ENCODE measurements at regions not wholly inside any gene's neighbourhood (a gene's known extent, or its start where the extent isn't known, plus 50 kb on each side); places are given as distances from the start of the nearest gene placed in this dataset.
"Not testable (repeated sequence)": the region's sequence is repeated elsewhere in the genome, so short reads cannot be mapped to it uniquely, and the experiment has no call there.

DNA sequence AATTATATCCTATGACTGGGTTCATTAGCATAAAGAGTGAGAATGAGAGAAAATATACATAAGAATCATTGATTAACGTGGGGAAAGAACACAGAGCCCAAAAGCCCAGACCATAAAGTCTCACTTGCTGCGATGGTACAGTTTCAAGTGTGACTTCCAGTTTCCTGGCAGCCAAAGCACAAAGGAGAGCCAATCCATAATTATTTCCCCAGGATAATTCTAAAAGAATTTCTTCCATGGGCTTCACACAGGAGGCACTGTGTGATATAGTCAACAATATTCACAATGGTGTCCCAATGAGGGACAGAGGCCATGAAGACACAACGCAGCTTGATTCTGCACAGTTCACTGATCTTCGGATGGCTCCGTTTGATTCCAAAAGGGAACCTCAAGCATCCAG lies 321.6 kb downstream of the PLPP3 start:
- no peak for DNase-seq

DNA sequence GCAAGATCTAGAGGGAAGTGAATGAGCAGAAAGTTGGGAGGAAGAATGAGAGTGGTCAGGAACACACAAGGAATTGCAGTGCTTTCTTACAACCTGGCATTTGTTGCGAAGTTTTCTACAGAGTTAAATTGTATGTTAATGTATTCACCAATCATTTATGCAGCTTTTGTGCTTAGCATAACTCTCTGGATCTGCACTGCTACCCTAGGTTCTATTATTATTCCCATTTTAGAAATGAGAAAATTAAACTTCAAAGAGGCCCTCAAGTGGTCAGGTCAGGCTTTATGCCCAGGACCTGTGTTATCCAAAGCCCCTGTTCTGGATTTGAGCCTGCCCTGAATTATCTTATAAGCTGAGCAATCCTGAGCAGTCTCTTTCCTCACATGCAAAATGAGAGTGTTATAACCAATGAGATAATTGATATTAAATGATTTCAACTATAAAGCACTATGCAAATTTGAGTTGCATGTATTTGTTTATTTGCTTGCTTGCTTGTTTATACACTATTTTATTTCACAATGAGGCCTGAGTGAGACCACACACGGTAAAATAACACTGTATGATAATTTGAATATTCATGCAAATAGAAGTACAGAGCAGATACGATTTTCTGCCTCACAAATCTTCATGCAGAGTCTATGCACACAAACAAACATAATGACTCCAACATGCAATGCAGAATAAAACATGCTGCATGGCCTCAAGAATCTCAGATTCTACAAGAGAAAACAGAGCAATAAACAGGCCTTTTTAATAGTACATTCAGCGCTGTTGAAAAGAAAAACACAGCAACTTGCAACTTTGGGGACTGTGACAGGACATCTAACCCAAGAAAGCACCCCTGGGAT lies 323.0 kb downstream of the PLPP3 start:
- no peak for DNase-seq

DNA sequence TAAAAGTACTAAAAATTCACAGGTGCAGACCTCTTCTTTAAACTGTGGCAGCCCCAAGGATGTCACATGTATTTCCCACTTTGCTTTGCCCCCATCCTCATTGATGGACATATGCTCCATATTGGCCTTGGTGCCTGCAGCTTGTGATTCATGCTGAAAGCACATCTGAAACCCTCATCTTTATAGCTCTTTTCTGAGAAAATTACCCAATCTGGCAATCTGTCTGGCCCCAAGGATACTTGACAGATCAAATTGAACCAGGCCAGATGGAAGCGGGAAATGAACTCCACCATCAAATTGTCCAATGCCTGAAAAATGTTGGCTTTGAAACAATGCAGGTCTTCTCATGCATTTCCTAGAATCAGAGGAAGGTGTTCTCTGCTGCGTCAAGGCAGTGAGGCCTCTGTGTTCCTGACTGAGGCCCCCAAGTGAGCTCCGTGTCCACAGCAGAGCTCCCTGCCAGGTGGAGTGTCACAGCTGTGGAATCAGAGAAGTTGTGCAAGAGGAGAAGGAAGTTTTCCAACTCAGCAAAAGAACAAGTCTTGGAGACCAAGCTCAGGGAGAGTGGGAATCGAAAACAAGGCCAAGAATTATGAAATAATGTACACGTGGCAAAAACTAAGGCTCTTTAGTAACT lies 323.7 kb downstream of the PLPP3 start:
- no peak for DNase-seq

DNA sequence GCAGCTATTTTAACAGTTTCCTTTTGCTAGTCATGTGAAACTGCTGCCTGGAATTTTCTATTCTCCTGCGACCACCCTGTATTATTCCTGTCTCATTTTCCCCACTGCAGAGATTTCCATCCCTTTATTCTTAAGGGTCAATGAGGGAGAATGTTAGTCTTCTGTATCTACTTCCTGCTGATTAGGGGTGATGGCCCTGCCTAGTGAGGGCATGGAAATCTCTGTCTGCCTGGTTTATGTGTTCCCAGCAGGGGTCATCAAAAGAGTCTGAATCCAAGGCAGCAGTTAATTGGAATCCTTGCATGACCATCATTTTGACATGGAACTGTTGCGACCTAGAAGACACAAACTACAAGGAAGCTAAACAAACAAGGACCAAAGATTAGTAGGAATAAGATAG lies 325.2 kb downstream of the PLPP3 start:
- DNase-seq, result peak; percentile 20

DNA sequence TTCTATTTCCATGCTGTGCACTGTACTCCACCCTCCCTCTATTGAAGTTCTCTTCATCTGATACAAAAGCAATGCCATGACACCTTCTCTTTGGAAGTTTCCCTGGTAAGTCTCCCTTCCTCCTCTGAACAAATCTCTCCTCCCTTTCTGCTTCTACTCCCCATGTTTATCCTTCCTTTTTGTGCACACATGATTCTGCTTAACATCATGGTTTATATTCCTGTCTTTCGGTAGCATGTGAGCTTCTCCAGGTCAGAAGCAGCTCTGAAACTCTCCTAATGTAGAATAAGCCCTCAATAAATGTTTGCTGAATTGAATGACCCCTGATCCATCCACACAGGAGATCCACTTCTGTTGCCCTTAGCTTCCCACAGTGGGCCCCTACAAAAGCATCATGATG lies 328.6 kb downstream of the PLPP3 start:
- DNase-seq, result no peak

DNA sequence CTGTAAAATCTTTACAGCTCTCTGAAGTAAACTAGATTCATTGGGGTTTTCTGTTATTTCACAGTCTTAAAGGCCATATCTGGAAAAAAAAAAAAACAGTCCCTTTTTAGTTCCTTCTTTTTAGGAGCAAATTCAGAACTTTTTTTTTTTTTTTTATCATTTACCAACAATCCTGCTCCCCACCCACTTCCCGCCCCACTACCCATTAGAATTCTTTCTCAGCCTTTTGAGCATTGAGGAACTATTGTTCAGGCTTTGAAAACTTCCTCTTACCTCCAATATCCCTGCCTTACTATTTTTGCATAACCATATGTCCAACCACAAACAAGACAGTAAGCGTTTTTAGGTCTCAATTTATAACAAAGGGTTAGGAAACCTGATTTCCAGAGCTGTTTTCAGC lies 330.1 kb downstream of the PLPP3 start:
- DNase-seq, result no peak

DNA sequence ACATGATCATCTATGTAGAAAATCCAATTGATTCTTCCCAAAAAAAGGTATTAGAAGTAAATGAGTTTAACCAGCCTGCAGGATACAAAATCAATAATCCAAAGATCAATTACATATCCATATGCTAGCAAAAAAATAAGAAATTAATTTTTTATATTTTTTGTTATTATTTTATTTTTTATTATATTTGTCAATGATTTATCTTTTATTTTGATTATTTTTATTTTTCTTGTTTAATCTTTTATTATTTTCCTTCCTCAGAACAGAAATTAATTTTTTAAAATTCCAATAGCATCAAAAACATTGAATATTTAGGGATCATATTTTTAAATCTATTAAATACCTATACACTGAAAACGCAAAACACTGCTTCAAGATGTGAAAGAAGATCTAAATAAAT lies 331.2 kb downstream of the PLPP3 start:
- no peak for DNase-seq

DNA sequence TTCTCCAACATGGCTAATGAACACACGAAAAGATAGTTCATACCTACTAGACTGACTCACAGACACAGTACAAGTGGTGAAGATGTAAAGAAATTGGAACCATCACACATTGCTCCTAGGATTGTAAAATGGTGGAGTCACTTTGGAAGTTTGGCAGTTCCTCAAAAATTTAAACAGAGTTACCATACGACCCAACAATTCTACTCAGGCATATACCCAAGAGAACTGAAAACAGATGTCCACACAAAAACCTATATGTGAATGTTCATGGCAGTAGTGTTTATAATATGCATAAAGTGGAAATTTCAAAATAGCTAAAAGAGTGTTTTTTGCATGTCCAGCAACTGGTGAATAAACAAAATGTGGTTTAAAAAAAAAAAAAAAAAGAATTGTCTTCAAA lies 332.6 kb downstream of the PLPP3 start:
- DNase-seq, result not testable (repeated sequence)

DNA sequence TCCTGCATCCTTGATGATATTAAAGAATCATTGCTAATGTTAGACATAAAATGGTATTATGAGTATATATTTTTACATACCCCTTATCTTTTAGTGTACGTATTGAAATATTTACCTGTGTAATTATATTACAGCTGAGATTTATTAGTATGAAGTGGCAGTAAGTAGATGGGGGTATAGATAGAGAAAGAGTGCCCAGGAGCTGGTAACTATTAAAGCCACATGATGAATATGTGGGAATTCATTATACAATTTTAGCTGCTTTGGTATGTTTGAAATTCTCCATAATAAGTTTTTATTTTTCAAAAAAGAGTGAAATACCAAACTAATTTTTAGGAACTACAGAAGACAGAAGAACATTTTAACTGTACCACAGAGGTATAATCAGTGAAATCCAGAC lies 339.0 kb downstream of the PLPP3 start:
- no peak for DNase-seq

DNA sequence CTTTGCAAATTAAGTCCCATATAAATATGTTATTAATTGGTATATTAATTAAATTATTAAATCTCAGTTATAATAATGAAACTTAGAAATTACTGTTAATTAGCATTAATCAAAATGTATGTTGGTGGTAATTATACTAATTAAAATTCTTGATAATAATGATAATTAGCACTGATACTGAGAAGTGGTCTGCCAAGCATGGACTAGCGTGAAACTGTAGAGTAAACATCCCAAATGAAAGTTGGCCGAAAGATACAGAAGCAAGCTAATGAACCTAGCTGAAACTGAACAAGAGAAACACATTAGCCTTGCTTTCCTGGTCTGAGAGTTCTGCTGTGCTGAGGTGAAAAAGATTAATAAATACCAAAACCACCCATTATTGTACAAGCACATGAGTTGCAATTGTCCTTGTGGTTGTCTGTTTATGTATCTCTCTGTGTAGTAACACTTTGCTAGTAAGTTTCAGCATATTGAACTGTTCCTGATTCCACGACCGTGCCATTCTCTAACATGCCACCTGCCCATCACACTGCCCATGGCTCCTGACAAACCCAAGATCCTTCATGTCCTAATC lies 341.8 kb downstream of the PLPP3 start:
- DNase-seq, result no peak

DNA sequence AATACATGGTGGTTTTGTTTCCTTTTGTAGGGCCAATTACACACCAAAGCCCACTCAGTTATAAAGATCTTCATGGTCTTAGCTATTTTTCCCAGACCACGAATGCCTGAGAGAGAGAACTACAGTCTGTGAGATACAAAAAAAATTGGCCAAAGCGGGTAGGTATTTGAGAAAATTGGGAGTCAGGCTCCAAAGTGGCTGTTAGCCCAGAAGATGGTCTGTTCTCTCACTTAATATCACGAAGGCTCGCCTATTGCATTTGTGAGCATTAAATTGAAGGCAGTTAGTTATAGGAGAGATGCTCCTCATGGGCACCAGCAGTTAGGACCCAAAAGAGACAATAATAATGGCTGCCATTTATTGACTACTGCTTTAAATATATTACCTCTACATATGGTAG lies 342.7 kb downstream of the PLPP3 start:
- no peak for DNase-seq

DNA sequence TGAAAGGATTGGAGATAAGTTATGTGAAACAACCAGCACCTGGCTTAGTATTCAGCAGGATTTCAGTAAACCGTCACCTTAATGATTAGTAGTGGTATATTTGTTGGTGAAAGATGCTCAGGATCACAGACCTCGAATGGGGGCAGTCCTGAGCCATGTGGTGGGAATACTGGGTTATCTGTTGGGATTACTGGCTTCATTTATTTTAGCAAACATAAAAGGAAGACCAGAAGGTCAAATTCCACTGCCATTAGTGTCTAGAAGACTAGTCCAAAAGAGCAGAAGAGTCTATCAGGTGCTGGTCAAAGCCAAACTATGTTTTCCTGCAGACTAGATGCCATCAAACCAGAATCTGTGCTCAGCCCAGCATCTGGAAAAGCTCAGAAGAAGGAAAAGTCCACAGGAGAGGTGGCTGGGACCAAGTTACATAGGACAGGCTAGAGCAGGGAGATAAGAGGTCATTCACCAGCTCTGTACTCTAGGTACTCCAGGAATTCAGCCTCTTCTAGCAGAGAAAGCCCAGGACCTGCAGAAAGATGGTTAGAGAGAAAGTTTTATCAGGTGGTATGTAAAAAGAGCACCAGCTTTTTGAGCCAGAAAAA lies 343.4 kb downstream of the PLPP3 start:
- DNase-seq, result no peak

DNA sequence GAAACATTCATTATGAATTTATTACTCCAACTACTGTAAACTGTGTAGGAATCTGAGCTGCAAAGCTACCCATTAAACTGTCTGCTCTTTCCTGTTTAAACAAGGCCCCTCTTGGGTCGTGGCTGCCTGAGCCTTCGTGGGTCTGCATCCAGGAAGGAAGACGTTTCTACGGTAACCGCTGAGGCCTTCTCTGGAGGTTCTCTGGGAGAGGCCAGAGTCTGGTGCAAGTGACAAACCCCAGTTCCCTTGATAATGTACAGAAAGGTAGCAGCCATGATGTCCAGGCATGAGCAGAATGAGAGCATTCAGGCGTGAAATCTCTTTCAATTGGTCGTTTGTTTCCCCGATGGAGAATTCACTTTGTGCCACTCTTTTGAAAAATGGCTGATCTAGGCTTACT lies 350.2 kb downstream of the PLPP3 start:
- DNase-seq, result peak; percentile 86

DNA sequence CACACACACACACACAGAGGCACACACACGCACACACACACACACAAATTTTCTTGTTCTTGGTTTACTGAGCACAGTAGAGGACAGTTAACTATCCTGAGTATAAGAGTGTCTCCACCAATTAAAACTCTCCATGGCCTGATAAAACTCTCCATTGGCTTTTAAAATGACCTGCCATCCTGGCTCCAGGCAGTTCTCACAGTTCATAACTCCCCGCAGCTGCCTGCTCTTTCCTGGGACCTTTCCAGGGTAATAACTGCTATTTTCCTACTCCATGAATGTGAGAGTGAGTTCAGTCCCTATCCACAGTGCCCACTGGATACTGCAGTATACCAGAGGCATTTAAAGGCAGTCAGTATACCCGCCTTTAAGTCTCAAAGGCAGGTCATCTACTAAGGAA lies 351.5 kb downstream of the PLPP3 start:
- DNase-seq, result no peak

DNA sequence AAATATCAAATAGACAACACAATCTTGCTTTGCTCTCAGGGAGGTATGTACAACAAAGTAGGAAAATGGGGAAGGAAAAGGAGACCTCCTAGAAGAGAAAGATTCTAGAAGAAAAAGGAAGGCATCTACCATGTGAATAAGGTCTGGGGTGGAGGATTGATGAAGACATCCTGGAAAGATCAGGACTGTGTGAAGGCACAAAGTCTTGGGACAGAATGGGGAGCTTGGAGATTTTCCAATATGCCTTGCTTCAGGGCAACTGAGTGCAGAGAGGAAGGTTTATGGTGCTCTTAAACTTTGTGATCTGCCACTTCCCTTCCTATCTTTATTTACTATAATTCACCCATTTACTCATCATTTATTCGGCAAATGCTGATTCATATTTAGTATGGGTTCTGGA lies 352.0 kb downstream of the PLPP3 start:
- no peak for DNase-seq

DNA sequence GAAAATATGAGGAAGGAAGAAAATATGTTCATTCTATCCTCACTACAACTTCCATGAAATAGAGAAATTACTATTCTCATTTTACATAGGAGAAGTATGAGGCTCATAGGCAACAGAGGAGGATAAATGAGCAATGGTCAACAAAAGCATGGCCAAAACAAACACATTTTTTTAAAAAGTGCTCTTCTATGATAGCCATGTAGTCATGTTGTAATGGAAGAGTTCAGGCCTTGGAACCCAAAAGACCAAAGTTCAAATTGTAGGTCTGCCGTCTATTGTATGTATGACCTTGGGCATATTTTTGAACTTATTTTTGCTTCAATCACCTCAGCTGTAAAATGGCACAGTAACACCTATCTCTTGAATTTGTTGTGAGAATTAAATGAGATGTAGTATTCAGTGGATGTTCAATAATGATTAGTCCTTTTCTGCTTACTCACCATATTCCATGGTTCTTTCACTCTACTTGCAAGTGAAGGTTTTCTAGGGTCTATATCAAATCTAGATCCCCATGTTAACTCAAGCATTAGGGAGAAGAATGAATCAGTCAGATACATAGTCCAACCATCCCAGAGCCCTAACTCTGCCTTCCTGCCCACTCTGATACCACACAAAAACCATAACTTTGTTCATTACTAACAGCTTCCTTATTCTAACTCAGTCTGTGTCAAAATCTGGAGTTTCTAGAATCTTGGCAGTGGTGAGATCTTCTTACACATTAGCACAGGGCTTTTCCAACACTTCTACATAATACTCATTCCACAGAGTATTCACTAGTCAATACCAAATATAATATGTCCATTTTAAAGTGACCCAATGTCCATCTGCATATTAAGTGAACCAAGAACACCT lies 353.2 kb downstream of the PLPP3 start:
- DNase-seq, result no peak

DNA sequence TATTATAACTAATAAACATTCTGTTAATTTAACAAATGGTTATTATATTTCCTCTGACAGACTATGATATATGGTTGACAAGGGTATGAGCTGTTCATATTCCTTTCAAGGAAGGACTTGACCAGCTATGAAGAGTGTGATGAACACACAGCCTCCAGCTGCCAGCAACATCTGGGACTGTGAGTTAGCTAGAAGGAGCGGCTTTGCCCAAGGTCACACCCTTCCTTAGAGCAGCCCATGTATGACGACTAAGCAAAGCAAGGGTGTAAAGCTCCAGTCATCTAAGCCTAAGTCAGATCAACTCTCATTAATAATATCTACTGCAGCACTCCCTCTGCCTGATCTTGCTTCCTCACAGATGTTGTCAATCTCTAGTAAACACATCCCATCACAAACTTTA lies 355.4 kb downstream of the PLPP3 start:
- no peak for DNase-seq

DNA sequence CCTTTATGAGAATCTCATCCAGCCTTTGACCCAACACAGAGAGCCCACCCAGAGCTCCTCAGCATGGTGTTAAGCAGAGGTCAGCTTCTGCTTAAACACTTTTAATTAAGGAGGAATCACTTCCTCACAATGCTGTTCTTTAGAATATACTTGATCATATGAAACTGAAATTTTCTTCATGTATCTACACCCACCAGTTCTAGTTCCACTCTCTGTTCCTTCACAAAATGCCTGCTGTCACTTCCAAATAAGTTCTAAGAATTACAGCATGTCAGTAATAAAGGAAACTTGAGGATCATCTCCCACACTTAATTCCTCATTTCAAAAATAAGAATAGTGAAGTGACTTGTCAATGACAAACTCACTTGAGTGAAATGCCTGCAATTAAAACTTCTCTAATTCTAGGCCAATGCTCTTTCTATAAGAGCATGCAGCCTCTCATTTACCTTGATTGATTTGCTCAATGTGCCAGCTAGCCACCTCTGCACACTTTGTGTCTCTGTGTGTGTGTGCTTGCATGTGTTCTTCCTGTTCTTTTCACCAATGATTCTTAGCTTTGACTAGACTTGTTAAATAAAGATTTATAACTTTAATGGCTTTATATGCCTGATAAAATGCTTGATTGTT lies 356.3 kb downstream of the PLPP3 start:
- DNase-seq, result no peak

DNA sequence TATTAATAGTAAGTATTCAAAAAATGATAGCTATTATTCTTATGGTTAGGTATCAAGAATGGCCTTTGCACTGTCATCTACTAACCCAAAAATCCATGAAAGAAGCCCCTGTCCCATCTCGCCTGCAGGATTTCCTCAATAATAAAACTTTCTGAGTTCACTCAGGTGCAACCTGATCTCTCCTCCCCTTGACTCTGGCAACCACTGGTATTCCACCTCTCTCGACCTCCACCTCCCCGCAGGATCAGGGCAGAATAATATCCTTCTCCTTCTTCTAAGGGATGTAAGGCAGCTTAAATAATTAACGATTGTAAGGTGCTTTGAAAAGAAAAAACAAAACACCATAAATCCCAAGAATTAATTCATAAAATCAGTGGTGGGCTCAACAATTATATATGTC lies 359.3 kb downstream of the PLPP3 start:
- no peak for DNase-seq

DNA sequence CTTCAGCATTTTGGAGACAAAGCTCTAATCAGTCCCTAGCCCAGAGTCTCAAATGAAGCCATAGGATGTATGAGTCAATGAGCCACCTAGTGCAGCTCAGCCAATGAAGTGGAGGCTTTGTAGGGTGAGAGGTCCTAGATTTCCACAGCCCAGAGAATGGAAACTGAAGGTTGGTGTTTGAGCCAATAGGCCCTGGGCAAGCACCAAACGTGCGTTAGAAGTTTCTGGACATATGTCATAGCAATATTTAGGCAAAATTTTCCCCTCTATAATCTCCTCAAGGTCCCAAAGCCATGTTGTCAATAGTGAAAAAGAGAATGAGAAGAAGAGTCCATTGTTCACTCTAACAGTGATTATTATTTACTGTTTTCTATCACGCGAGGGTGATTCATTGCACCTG lies 361.3 kb downstream of the PLPP3 start:
- DNase-seq, result no peak

DNA sequence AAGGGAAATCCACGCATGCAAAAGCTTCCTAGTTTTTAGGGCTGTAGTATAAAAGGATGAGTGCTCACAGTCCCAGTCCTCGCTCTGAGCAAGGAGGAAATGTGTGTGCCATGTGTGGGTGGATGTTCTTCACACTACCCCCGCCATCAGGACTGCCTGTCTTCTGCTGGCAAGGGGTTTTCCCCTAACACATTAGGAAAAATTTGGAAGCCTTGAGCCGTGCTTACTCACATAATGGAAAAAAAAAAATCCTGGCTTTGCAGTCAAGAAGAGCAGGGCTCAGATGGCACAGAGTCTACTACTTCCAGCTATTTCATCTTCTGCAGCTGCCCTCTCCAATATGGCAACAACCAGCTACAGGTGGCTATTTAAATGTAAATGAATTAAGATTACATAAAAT lies 363.1 kb downstream of the PLPP3 start:
- no peak for DNase-seq

DNA sequence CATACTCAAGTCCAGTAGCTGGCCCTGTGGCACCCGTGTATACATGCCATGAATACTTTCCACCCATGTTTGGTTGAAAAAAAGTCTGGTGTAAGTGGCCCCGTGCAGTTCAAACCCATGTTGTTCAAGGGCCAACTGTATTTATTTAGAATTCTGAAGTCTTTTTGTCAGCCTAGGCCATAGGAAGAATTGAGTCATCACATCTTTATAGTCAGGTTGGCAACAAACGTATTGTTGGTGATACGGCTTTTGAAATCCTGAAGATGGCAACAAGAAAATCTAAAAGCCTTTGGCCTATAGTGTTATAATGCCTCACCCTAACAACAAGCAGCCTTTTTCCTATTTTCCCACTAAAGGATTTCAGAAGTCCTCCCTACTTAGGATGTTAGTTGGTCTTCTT lies 363.6 kb downstream of the PLPP3 start:
- DNase-seq, result no peak

DNA sequence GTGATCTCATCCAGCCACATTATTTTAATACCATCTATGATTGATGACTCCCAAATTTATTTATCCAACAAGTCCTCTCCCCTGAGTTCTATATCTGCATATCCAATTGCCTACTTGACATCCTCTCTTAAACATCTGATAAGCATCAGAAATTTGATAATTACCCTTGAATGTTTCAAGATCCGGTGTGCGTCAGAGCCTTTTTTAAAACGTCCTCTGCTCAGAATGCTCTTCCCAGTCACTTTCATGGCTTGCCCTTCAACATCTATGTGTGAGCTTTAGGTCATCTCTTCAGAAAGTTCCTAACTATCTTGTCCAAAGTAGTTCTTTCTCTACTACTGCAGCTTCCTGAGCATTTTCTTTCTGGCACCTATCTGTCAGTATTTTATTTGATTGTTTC lies 364.3 kb downstream of the PLPP3 start:
- DNase-seq, result no peak

Data from retina (tissue), 1 donor.